CD1c-positive myeloid dendritic cell (primary cell): ENCODE measurements at regions not wholly inside any gene's neighbourhood (a gene's known extent, or its start where the extent isn't known, plus 50 kb on each side); places are given as distances from the start of the nearest gene placed in this dataset.
A peak's percentile ranks its signal among the peaks of the same experiment; 100 is the strongest.

Experiments
- DNase-seq: peaks from one replicate; pipeline ENCODE4 v3.0.0-alpha.2; 2016; ENCODE audit errors: extremely low spot score

DNA sequence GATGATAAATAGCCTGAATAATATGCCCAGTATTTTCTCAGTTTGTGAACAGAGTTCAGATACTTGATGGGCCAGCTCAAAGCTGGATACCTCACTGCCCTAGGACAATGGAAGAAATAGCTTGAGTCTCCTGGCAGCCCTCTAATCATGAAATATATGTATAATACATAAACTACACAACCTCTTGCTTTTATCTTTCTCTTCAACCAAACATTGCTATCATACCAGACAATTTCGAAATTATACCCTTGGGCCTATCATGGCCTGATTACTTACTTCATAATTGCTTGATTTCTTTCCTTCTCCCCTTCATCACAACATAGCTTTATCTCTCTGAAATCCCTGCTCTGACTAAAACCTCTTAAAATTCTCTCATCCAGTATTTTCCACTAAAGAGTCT is 1144.9 kb upstream of the C9orf72 start:
- no peak for DNase-seq

GRCh38 chr9:28720746-28721145 is 1147.5 kb upstream of the C9orf72 start:
- DNase-seq, result no peak

DNA sequence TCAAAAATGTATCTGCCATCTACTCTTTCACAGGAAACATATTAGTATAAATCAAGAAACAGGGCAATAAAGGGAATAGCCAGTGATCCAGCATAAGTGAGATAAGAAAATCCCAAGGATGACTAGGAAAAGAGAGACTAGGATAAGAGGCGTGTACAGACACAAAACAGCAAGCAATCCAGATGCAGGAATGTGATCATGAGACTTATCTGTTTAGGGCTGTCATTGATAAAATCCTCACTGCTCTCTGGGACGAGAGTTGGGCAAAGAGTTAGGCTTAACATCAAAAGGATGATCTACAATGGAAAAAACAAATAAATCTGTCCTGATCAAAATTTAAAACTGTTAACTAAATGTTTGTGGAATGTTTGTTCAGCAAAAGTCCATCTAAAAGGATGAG is 1156.8 kb upstream of the C9orf72 start:
- no peak for DNase-seq

DNA sequence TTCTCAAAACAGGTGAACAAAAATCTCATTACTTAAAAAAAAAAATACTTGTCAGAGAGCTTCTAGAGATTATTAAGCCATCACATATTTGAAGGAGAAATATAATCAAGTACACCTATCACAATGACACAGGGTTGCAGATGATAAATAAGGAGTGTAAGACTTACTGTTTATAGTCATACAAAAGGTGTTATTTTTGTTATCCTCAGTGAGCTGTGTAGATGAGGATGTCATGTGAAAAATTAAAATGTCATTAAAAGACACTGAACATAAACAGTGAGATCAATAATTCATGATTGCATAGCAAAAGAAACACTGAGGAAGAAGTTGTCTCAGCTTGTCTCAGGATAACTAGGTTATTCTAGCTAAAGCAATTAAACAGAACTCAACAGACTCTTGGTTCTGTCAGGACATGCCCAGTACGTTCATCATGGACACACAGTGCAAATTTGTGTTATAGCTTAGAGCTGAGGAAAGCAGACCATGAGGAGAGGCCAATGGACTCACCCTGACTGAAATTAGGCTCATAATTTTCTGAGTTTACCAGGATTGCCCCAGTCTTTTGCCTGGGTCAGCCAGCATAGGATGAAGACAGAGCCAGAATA is 1162.6 kb upstream of the C9orf72 start:
- DNase-seq, result no peak

- DNase-seq, result no peak
Observed at GRCh38 chr9:28741459-28741858, 1168.2 kb upstream of the C9orf72 start.

GRCh38 chr9:28747351-28747985 is 1174.2 kb upstream of the C9orf72 start:
- no peak for DNase-seq

GRCh38 chr9:28750136-28750535 is 1176.9 kb upstream of the C9orf72 start:
- no peak for DNase-seq

- DNase-seq, result no peak
Observed at GRCh38 chr9:28758341-28758740, 1185.1 kb upstream of the C9orf72 start.

DNA sequence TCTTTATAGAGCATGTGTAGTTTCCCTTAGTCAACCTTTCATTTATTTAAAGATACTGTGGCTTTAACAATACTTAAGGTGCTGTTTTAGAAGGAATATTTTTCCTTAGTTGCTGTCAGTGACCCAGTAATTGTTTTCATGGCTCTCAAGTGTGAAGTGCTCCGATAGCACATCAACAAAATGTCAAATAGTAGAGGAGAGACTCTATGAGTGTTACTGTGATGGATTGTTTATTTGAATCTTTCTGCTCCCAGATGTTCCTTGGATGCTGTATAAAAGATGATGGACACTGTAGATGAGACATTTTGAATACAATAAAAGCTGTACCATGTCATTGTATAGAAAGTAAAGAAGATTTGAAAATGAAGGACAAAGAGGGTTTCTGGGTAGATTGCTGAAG is 1185.7 kb upstream of the C9orf72 start:
- DNase-seq, result no peak

GRCh38 chr9:28762167-28762566 is 1188.9 kb upstream of the C9orf72 start:
- DNase-seq, result no peak

DNA sequence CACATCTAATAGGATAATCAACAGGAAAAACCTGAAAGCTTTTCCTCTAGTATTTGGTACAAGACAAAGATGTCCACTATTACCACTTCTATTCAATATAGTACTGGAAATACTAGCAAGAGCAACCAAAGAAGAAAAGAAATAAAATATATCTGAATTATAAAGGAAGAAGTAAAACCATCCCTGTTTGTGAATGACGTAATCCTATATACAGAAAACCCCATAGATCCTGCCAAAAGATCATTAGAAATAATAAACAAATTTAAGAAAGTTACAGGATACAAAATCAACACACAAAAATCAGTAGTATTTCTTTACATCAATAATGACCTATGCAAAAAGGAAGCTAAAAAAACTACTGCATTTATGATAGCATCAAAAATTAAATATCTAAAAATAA is 1191.3 kb upstream of the C9orf72 start:
- no peak for DNase-seq

DNA sequence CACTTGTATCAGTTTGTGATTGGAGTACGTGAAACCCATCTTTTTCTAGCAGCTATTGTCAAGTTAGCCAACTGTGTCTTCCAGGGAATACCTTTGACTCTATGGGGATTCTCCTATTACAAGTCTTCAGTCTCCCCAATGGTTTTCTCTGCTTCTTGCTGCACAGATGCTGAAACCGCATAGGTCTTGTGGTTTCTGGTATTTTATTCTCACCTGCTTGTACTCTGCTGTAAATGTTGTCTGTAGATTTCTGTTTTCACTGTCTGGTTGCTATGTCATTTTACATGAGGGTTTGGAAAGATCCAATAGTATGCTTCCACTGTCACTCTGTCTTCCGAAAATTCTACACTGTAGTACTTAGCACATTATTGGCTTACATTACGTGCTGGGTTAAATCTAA is 1196.9 kb upstream of the C9orf72 start:
- no peak for DNase-seq

GRCh38 chr9:28770827-28771226 is 1197.5 kb upstream of the C9orf72 start:
- no peak for DNase-seq

- DNase-seq, result peak; percentile 13
Observed at GRCh38 chr9:28774433-28775235, 1201.4 kb upstream of the C9orf72 start.

- DNase-seq, result no peak
Observed at GRCh38 chr9:28779243-28779642, 1206.0 kb upstream of the C9orf72 start.

DNA sequence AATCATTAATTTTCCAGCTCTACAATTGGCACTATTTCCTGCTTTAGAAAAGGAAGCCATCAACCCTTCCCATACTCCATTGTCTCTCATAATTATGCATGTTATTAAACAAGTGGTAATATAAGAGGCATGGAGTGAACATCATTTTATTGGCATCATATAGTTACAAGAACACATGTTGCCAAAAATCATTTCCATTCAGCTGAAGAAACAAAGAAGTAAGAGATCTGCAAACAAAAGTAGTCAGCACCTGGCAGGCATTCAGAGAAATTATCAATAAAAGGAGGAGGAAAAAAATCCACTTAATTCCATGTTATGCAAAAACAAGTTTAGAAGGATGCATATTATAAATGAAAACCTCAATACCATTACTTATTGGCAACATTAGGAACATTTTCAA is 1208.2 kb upstream of the C9orf72 start:
- DNase-seq, result no peak

- DNase-seq, result no peak
Observed at GRCh38 chr9:28782630-28783029, 1209.3 kb upstream of the C9orf72 start.

DNA sequence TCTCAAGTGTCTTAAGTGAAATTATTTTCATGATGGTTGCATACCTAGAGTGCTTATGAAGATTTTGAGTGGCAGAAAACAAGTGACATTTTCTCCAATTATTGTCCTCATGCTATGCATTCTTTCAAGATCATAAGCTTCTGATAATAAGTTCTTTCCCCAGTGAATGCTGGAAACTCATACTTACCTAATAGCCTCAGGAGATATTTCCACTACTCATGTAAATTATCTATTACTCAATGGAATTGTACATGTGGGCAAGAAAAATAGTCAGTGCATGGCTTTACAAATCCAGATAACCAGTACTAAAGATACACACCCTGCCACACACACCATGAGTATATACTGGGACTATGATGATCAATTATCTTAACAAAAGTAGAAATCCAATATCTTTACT is 1219.4 kb upstream of the C9orf72 start:
- no peak for DNase-seq

DNA sequence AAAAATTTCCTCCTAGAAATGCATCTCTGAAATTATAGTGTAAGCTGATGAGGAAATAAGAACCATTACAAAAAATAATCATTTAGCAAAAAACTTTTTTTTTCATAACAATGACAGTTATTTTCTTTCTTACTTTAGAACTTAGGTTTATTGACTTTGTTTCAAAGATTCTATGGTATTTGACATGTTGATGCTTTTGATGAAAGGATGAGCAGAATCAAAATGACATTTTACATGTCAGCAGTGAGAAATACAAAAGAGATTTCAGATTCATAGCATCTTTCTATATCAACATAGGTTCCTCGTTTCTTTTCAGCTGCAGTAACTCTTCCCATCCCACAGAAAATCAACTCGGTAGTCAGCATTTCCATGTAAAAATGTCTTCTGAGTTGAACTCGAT is 1226.6 kb upstream of the C9orf72 start:
- no peak for DNase-seq

DNA sequence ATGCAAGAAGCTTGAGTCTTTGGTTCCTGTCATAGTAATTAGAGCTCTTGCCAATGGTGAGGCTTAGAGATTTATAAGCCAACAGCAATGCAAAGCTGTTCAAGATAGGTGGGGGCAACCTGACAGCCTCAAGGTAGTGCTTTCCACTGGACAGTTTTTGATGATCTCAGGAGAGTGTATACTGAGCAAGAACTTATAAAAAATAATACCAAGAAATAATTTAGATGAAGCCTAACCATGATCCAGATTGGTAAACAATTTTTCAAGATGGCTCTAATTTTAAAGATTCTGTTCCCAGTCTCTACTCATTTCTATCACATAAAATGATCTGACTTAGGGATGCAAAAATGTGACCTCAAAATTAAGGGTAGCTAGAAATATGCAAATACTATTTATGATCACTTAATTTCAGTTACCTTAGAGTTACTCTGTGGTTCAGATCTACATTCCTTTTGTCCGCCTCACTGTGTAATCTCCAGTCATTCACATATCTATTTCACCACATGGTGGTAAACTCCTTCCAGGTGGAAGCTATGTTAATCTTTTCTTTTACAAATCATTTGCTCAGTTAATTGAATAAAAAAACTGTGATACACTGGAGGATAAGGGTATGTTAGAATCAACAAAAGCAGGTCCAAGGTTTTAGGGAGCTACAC is 1228.0 kb upstream of the C9orf72 start:
- DNase-seq, result no peak

GRCh38 chr9:28805197-28805596 is 1231.9 kb upstream of the C9orf72 start:
- no peak for DNase-seq

GRCh38 chr9:28808042-28808441 is 1234.8 kb upstream of the C9orf72 start:
- no peak for DNase-seq
